ENCODE measurements at regions not wholly inside any gene's neighbourhood (a gene's known extent, or its start where the extent isn't known, plus 50 kb on each side); places are given as distances from the start of the nearest gene placed in this dataset.

DNA sequence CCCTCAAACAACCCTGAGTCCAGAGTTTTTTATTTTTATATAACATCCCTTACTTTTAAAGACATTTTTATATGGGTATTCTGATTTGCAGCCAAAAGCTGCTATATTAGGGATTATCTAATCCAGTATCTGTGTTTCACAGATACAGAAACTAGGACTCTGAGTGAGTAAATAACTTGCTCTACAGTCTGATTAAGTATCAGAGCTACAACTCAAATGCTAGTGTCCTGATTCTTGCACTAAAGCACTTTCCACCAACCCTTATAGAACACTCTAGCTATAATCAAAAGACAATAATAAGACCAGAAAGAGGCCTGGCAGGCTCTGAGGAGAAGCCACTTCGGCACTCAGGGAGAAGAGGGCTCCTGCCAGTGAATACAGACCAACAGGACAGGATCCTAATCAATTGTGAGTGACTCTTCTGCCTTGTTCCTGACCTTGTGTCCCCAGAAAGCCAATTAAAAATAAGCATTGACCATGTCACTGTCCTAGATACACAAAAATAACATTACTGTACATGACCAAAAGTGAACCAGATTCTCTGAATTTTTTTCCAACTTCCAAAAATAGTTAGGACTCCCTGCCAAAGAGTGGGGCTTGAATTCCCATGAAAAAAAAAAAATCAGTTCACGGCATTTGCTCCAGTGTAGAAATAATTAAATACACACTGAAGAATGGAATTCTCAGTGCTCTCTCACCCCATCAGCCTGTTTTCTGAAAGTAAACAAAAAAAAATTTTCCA lies 63.6 kb upstream of the MAP3K1 start:
- TF ChIP-seq, protein P1, sequence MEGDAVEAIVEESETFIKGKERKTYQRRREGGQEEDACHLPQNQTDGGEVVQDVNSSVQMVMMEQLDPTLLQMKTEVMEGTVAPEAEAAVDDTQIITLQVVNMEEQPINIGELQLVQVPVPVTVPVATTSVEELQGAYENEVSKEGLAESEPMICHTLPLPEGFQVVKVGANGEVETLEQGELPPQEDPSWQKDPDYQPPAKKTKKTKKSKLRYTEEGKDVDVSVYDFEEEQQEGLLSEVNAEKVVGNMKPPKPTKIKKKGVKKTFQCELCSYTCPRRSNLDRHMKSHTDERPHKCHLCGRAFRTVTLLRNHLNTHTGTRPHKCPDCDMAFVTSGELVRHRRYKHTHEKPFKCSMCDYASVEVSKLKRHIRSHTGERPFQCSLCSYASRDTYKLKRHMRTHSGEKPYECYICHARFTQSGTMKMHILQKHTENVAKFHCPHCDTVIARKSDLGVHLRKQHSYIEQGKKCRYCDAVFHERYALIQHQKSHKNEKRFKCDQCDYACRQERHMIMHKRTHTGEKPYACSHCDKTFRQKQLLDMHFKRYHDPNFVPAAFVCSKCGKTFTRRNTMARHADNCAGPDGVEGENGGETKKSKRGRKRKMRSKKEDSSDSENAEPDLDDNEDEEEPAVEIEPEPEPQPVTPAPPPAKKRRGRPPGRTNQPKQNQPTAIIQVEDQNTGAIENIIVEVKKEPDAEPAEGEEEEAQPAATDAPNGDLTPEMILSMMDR (IDR thresholded peaks at IDR 0.05) = no peak
- no peak for TF ChIP-seq POLR2A (IDR thresholded peaks at IDR 0.05)

Data from testis (tissue), 2 donors.